Lung (tissue), 11 donors: ENCODE measurements at regions not wholly inside any gene's neighbourhood (a gene's known extent, or its start where the extent isn't known, plus 50 kb on each side); places are given as distances from the start of the nearest gene placed in this dataset.

Experiments used
- ATAC-seq: fragments of 200-7000 bp; cut with Tn5 transposase; one replicate; pipeline ENCODE4 v1.9.1; 2020; ENCODE audit warnings: moderate number of reproducible peaks; ENCODE audit not compliant: insufficient read depth, low FRiP score
- DNase-seq, 3 donors: peaks; one replicate each; pipeline ENCODE4 v3.0.0-alpha.2; 2013 to 2017
- H3K27ac ChIP-seq, 2 donors: one replicate each; pipeline ENCODE4 v1.5.1; 2013; ENCODE audit warnings: mild to moderate bottlenecking in 2 of 2, moderate library complexity in 2 of 2, control low read depth in 1 of 2, inconsistent platforms in 1 of 2, low read depth in 1 of 2, low read length in 1 of 2
- H3K27me3 ChIP-seq, 3 donors: one replicate each; pipeline ENCODE4 v1.5.1; 2013; ENCODE audit warnings: low read length in 2 of 3; ENCODE audit not compliant: control insufficient read depth in 3 of 3, insufficient read depth in 3 of 3
- H3K36me3 ChIP-seq, 4 donors: one replicate each; pipeline ENCODE4 v1.5.1; 2013; ENCODE audit warnings: low read length in 4 of 4, mild to moderate bottlenecking in 1 of 4, moderate library complexity in 1 of 4; ENCODE audit not compliant: control insufficient read depth in 4 of 4, insufficient read depth in 4 of 4
- H3K4me1 ChIP-seq, 5 donors: one replicate each; pipeline ENCODE4 v1.5.1; 2013; ENCODE audit warnings: low read length in 5 of 5, mild to moderate bottlenecking in 2 of 5, moderate library complexity in 1 of 5; ENCODE audit not compliant: control insufficient read depth in 5 of 5, insufficient read depth in 5 of 5
- H3K4me3 ChIP-seq: one replicate; pipeline ENCODE4 v1.5.1; 2013; ENCODE audit warnings: mild to moderate bottlenecking, control low read depth, moderate library complexity
- H3K9ac ChIP-seq, 2 donors: one replicate each; pipeline ENCODE4 v1.5.1; 2013; ENCODE audit warnings: low read length in 2 of 2, control low read depth in 1 of 2; ENCODE audit not compliant: insufficient read depth in 1 of 2
- H3K9me3 ChIP-seq, 4 donors: one replicate each; pipeline ENCODE4 v1.5.1; 2013; ENCODE audit warnings: low read length in 3 of 4, mild to moderate bottlenecking in 1 of 4, moderate library complexity in 1 of 4; ENCODE audit not compliant: control insufficient read depth in 4 of 4, insufficient read depth in 3 of 4
- WGBS, 2 donors: extraction: QIAGEN DNeasy Blood & Tissue Kit; methylation state at CpG; one replicate each; pipeline ENCODE4 v1.1.7; 2013; 5-methylcytosine and 5-hydroxymethylcytosine counted together
- TF ChIP-seq, protein P1 (sequence below): IDR thresholded peaks from 2 replicates; pipeline ENCODE4 v1.5.1; 2012; ENCODE audit warnings: mild to moderate bottlenecking; ENCODE audit errors: control extremely low read depth, extremely low read depth
- donor health status: control.
- donor health status: control.
- donor health status: Bipolar disorder and iron deficiency.
- donor health status: healthy.
- donor health status: DM: yes; HTN: yes; CAD: no.

DNA sequence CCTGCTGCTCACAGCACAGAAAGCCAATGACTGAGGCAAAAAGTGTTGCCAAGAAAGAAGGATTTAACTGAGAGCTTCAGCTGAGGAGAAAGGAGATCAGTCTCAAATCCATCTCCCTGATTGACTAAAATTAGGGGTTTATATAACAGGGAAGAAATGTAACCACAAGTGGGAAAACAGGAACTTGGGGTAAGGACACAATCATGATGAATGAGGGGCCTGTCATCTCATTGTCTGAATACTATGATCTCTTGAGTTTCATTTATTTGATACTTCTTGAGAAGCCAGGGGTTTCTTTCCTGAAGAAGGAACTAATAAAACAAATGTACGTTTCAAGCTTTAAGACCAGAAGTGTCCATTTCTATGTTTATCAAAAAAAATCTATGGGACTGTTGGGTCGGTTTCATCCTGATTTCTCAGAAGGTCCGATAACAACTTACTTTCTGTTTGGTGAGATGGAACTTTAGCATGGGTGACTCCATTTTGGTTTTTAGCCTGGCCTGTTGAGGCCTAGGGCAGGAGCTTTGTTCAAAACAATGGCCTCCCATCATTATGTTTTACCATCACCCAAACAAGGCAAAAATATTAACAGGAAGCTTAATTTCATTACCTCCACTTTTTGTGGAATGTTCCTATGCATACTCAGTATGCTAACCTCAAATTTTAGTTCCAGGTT, 76.6 kb upstream of the PIAS1 start:
- TF ChIP-seq, protein P1, sequence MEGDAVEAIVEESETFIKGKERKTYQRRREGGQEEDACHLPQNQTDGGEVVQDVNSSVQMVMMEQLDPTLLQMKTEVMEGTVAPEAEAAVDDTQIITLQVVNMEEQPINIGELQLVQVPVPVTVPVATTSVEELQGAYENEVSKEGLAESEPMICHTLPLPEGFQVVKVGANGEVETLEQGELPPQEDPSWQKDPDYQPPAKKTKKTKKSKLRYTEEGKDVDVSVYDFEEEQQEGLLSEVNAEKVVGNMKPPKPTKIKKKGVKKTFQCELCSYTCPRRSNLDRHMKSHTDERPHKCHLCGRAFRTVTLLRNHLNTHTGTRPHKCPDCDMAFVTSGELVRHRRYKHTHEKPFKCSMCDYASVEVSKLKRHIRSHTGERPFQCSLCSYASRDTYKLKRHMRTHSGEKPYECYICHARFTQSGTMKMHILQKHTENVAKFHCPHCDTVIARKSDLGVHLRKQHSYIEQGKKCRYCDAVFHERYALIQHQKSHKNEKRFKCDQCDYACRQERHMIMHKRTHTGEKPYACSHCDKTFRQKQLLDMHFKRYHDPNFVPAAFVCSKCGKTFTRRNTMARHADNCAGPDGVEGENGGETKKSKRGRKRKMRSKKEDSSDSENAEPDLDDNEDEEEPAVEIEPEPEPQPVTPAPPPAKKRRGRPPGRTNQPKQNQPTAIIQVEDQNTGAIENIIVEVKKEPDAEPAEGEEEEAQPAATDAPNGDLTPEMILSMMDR = no peak
- ATAC-seq (no peak), DNase-seq (no peak)
- Histone ChIP-seq H3K4me3 (no peak overlapping the region), H3K4me1 (no peaks in the 10 kb centered on the region), H3K9ac (no peak overlapping the region), H3K27ac (no peak overlapping the region), H3K36me3 (no peaks in the 10 kb centered on the region), H3K9me3 (no peaks in the 10 kb centered on the region), H3K27me3 (no peaks in the 10 kb centered on the region)
- 84 to 87% methylated on average over 3 of the region's 3 CpGs for WGBS, 2 donors

DNA sequence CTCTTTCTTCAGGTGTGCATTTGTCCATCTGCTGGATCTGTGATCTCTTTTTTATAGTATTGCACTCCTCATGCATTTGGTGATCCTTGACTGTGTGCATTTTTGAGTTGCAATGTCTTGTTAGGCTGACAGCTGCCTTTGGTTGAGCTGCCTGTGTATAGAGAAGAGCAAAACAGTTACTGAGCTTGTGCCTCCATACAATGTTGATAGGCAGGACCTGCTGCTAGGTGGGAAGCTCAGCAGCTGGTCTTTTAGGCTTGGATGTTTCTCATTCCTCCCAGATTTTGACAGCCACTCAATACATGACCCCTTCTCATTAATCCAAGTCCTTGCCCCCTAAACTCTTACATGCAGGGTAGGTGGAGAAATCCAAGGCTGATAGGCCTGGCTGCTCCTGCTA, 74.8 kb upstream of the PIAS1 start:
- TF ChIP-seq, protein P1 = no peak
- no peaks in the 10 kb centered on the region for H3K36me3 ChIP-seq
- DNase-seq (no peak), ATAC-seq (no peak)
- H3K4me1 ChIP-seq = no peaks in the 10 kb centered on the region
- no peak overlapping the region for H3K4me3 ChIP-seq
- no peak overlapping the region for H3K9ac ChIP-seq
- H3K27me3 ChIP-seq = no peaks in the 10 kb centered on the region
- H3K27ac ChIP-seq = no peak overlapping the region
- no peaks in the 10 kb centered on the region for H3K9me3 ChIP-seq

DNA sequence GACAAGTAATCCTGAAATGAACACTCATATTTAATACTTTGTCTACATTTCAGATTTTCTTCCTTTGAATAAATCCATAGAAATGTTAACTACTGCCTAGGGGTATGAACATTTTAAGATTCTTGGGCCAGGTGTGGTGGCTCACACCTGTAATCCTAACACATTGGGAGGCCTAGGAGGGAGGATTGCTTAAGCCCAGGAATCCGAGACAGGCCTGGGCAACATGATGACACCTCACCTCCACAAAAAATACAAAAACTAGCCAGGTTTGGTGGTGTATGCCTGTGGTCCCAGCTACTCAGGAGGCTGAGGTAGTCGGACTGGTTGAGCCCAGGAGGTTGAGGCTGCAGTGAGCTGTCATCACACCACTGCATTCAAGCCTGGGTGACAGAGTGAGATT, 73.9 kb upstream of the PIAS1 start:
- no peaks in the 10 kb centered on the region for H3K36me3 ChIP-seq
- no peaks in the 10 kb centered on the region for H3K27me3 ChIP-seq
- ATAC-seq = no peak
- no peaks in the 10 kb centered on the region for H3K9me3 ChIP-seq
- no peak for DNase-seq
- no peak overlapping the region for H3K4me3 ChIP-seq
- H3K4me1 ChIP-seq = no peaks in the 10 kb centered on the region
- H3K27ac ChIP-seq = no peak overlapping the region
- WGBS, 2 donors = 92 to 96% methylated on average over 2 of the region's 2 CpGs
- H3K9ac ChIP-seq = no peak overlapping the region
- TF ChIP-seq, protein P1 = no peak
